ENCODE measurements at regions not wholly inside any gene's neighbourhood (a gene's known extent, or its start where the extent isn't known, plus 50 kb on each side); places are given as distances from the start of the nearest gene placed in this dataset.
"Not testable (repeated sequence)": the region's sequence is repeated elsewhere in the genome, so short reads cannot be mapped to it uniquely, and the experiment has no call there.

- Histone ChIP-seq H3K4me1 (ENCODE audit: insufficient read depth, poor library complexity, severe bottlenecking) (peaks cover 17% of the 10 kb centered on the region), H3K27me3 (ENCODE audit: insufficient read depth, poor library complexity, severe bottlenecking) (no peaks in the 10 kb centered on the region), H3K27ac (ENCODE audit: poor library complexity, severe bottlenecking) (no peak overlapping the region), H3K36me3 (ENCODE audit: low read depth) (no peaks in the 10 kb centered on the region), H3K4me3 (ENCODE audit: severe bottlenecking) (no peak overlapping the region), H3K9me3 (ENCODE audit: severe bottlenecking) (no peaks in the 10 kb centered on the region)
- no peak for ATAC-seq (ENCODE audit: low read depth)
- DNase-seq (ENCODE audit: low spot score): no peak
- TF ChIP-seq CTCF (IDR thresholded peaks at IDR 0.05; ENCODE audit: poor library complexity, severe bottlenecking): no peak
Observed at GRCh38 chr18:45342166-45342565, 273.1 kb upstream of the SLC14A2 start.

GRCh38 chr18:45342653-45343052 is 272.6 kb upstream of the SLC14A2 start:
- H3K9me3 ChIP-seq (ENCODE audit: severe bottlenecking): no peaks in the 10 kb centered on the region
- DNase-seq (ENCODE audit: low spot score) (no peak), ATAC-seq (ENCODE audit: low read depth) (no peak)
- peaks cover 17% of the 10 kb centered on the region for H3K4me1 ChIP-seq (ENCODE audit: insufficient read depth, poor library complexity, severe bottlenecking)
- no peaks in the 10 kb centered on the region for H3K27me3 ChIP-seq (ENCODE audit: insufficient read depth, poor library complexity, severe bottlenecking)
- no peak overlapping the region for H3K27ac ChIP-seq (ENCODE audit: poor library complexity, severe bottlenecking)
- no peak overlapping the region for H3K4me3 ChIP-seq (ENCODE audit: severe bottlenecking)
- no peak for TF ChIP-seq CTCF (IDR thresholded peaks at IDR 0.05; ENCODE audit: poor library complexity, severe bottlenecking)
- H3K36me3 ChIP-seq (ENCODE audit: low read depth): no peaks in the 10 kb centered on the region

- Histone ChIP-seq H3K27me3 (ENCODE audit: insufficient read depth, poor library complexity, severe bottlenecking) (no peaks in the 10 kb centered on the region), H3K27ac (ENCODE audit: poor library complexity, severe bottlenecking) (no peak overlapping the region), H3K4me1 (ENCODE audit: insufficient read depth, poor library complexity, severe bottlenecking) (peaks cover 17% of the 10 kb centered on the region), H3K4me3 (ENCODE audit: severe bottlenecking) (no peak overlapping the region), H3K36me3 (ENCODE audit: low read depth) (no peaks in the 10 kb centered on the region), H3K9me3 (ENCODE audit: severe bottlenecking) (no peaks in the 10 kb centered on the region)
- DNase-seq (ENCODE audit: low spot score) (no peak), ATAC-seq (ENCODE audit: low read depth) (no peak)
- TF ChIP-seq CTCF (IDR thresholded peaks at IDR 0.05; ENCODE audit: poor library complexity, severe bottlenecking): no peak
Observed at GRCh38 chr18:45343365-45343764, 271.9 kb upstream of the SLC14A2 start.

- not testable (repeated sequence) for ATAC-seq (ENCODE audit: low read depth); H3K9me3 ChIP-seq (ENCODE audit: severe bottlenecking); H3K36me3 ChIP-seq (ENCODE audit: low read depth); H3K4me3 ChIP-seq (ENCODE audit: severe bottlenecking); H3K27ac ChIP-seq (ENCODE audit: poor library complexity, severe bottlenecking); H3K27me3 ChIP-seq (ENCODE audit: insufficient read depth, poor library complexity, severe bottlenecking); DNase-seq (ENCODE audit: low spot score)
- peaks cover 15% of the 10 kb centered on the region for H3K4me1 ChIP-seq (ENCODE audit: insufficient read depth, poor library complexity, severe bottlenecking)
Observed at GRCh38 chr18:45344680-45345079, 270.6 kb upstream of the SLC14A2 start.

- Histone ChIP-seq H3K27ac (ENCODE audit: poor library complexity, severe bottlenecking) (no peak overlapping the region), H3K27me3 (ENCODE audit: insufficient read depth, poor library complexity, severe bottlenecking) (no peaks in the 10 kb centered on the region), H3K4me1 (ENCODE audit: insufficient read depth, poor library complexity, severe bottlenecking) (peaks cover 9% of the 10 kb centered on the region), H3K9me3 (ENCODE audit: severe bottlenecking) (no peaks in the 10 kb centered on the region), H3K36me3 (ENCODE audit: low read depth) (no peaks in the 10 kb centered on the region), H3K4me3 (ENCODE audit: severe bottlenecking) (no peak overlapping the region)
- TF ChIP-seq CTCF (IDR thresholded peaks at IDR 0.05; ENCODE audit: poor library complexity, severe bottlenecking): no peak
- DNase-seq (ENCODE audit: low spot score): no peak
- no peak for ATAC-seq (ENCODE audit: low read depth)
Observed at GRCh38 chr18:45349019-45349418, 266.3 kb upstream of the SLC14A2 start.
